H1 (cell line): ENCODE measurements at regions not wholly inside any gene's neighbourhood (a gene's known extent, or its start where the extent isn't known, plus 50 kb on each side); places are given as distances from the start of the nearest gene placed in this dataset.

Experiments
- CTCF ChIA-PET: fragments of 300-600 bp; sonication (Branson Sonifier 250); formaldehyde crosslinking; loops from one replicate; lab custom pipeline; 2021; ENCODE audit not compliant: partially characterized antibody; lab: Charles Lee
- POLR2A ChIA-PET: fragments of 300-600 bp; sonication (Branson Sonifier 250); formaldehyde crosslinking; loops from one replicate; lab custom pipeline; 2021; ENCODE audit warnings: inconsistent platforms; ENCODE audit not compliant: partially characterized antibody; lab: Charles Lee
- DNase-seq, 2 experiments: peaks; one replicate each; pipeline versions ENCODE4 v3.0.0 to v3.0.0-alpha.2; 2010 to 2022; ENCODE audit warnings: low spot score in 2 of 2, low read depth in 1 of 2, mixed read lengths in 1 of 2
- FAIRE-seq: peaks from 2 replicates; lab custom pipeline; 2011; peaks lifted over from hg19 to GRCh38; lab: Jason Lieb, UNC
- H2AFZ ChIP-seq: 2 replicates; pipeline ENCODE4 v1.8.1; 2012; ENCODE audit warnings: low read length, inconsistent platforms
- H2AK5ac ChIP-seq: 2 replicates; pipeline ENCODE4 v1.6.1; 2013; ENCODE audit warnings: low read depth, low read length
- H2BK120ac ChIP-seq: replicated peaks from 2 replicates; pipeline ENCODE3; 2013; ENCODE audit warnings: low read depth, low read length, inconsistent platforms
- H2BK12ac ChIP-seq: 2 replicates; pipeline ENCODE4 v1.6.1; 2013; ENCODE audit warnings: low read depth, low read length
- H2BK15ac ChIP-seq: 2 replicates; pipeline ENCODE4 v1.6.1; 2013; ENCODE audit warnings: low read length
- H2BK20ac ChIP-seq: 2 replicates; pipeline ENCODE4 v1.6.1; 2013; ENCODE audit warnings: low read length
- H2BK5ac ChIP-seq: 2 replicates; pipeline ENCODE4 v1.6.1; 2013; ENCODE audit warnings: low read depth, low read length
- H3K14ac ChIP-seq: 2 replicates; pipeline ENCODE4 v1.6.1; 2013; ENCODE audit warnings: inconsistent platforms; ENCODE audit not compliant: insufficient read length
- H3K18ac ChIP-seq: 2 replicates; pipeline ENCODE4 v1.6.1; 2013; ENCODE audit warnings: low read length; ENCODE audit errors: extremely low read depth
- H3K23ac ChIP-seq: 2 replicates; pipeline ENCODE4 v1.6.1; 2013; ENCODE audit warnings: inconsistent platforms; ENCODE audit not compliant: insufficient read length
- H3K23me2 ChIP-seq: 2 replicates; pipeline ENCODE4 v1.6.1; 2013; ENCODE audit warnings: low read depth, low read length
- H3K27ac ChIP-seq: 2 replicates; pipeline ENCODE4 v1.6.1; 2011; ENCODE audit warnings: low read depth, low read length, inconsistent platforms
- H3K27me3 ChIP-seq, 4 experiments: replicated peaks in 1 of 4; 1 replicate in 1 of 4; 2 replicates in 3 of 4; pipeline versions ENCODE4 v1.6.1 to v1.8.1; 2011 to 2013; ENCODE audit warnings: low read length in 3 of 4, mild to moderate bottlenecking in 3 of 4, inconsistent platforms in 2 of 4, mixed read lengths in 2 of 4, moderate library complexity in 1 of 4; ENCODE audit not compliant: control insufficient read depth in 3 of 4, insufficient read depth in 3 of 4; ENCODE audit errors: extremely low read depth in 1 of 4
- H3K36me3 ChIP-seq, 4 experiments: 2 replicates each; pipeline versions ENCODE4 v1.6.1 to v1.8.1; 2011 to 2013; ENCODE audit warnings: mild to moderate bottlenecking in 4 of 4, low read length in 3 of 4, moderate library complexity in 2 of 4, control low read depth in 1 of 4, inconsistent platforms in 1 of 4; ENCODE audit not compliant: insufficient read depth in 4 of 4, control insufficient read depth in 2 of 4
- H3K4ac ChIP-seq: replicated peaks from 2 replicates; pipeline ENCODE3; 2013; ENCODE audit warnings: low read length, low read depth, mixed read lengths, inconsistent platforms; ENCODE audit not compliant: insufficient read length
- H3K4me1 ChIP-seq, 4 experiments: replicated peaks in 1 of 4; 1 replicate in 1 of 4; 2 replicates in 3 of 4; pipeline versions ENCODE4 v1.6.1 to v1.8.1; 2011 to 2013; ENCODE audit warnings: low read length in 3 of 4, inconsistent platforms in 2 of 4, mixed read lengths in 1 of 4; ENCODE audit not compliant: insufficient read depth in 4 of 4, control insufficient read depth in 3 of 4
- H3K4me2 ChIP-seq, 2 experiments: 2 replicates each; pipeline versions ENCODE4 v1.6.1 to v1.8.1; 2011 to 2013; ENCODE audit warnings: low read depth in 2 of 2, low read length in 2 of 2, control low read depth in 1 of 2, inconsistent platforms in 1 of 2, mild to moderate bottlenecking in 1 of 2; ENCODE audit not compliant: insufficient read depth in 1 of 2
- H3K4me3 ChIP-seq, 4 experiments: fragments of 200-600, 300-600 bp in 1 of 4; sonication (generic), shearing (Covaris generic), sonication (Bioruptor Twin) in 1 of 4; 2 replicates each; pipeline versions ENCODE4 v1.5.1 to v1.8.1; 2011 to 2016; ENCODE audit warnings: low read length in 4 of 4, low read depth in 3 of 4, control low read depth in 2 of 4, inconsistent platforms in 2 of 4, mild to moderate bottlenecking in 2 of 4, mixed read lengths in 1 of 4, moderate library complexity in 1 of 4; ENCODE audit not compliant: insufficient read depth in 2 of 4; ENCODE audit errors: extremely low read depth in 1 of 4
- H3K56ac ChIP-seq: replicated peaks from 2 replicates; pipeline ENCODE3; 2013; ENCODE audit warnings: low read depth, mild to moderate bottlenecking, mixed read lengths, low read length, inconsistent platforms; ENCODE audit not compliant: insufficient read length
- H3K79me1 ChIP-seq: 2 replicates; pipeline ENCODE4 v1.6.1; 2013; ENCODE audit warnings: low read depth, low read length, control low read depth
- H3K79me2 ChIP-seq, 2 experiments: 2 replicates each; pipeline versions ENCODE4 v1.6.1 to v1.8.1; 2012 to 2013; ENCODE audit warnings: low read length in 2 of 2, mild to moderate bottlenecking in 2 of 2, inconsistent platforms in 1 of 2; ENCODE audit not compliant: insufficient read depth in 2 of 2, control insufficient read depth in 1 of 2
- H3K9ac ChIP-seq, 4 experiments: replicated peaks in 1 of 4; 1 replicate in 1 of 4; 2 replicates in 3 of 4; pipeline versions ENCODE4 v1.6.1 to v1.8.1; 2011 to 2013; ENCODE audit warnings: low read depth in 3 of 4, low read length in 3 of 4, control low read depth in 2 of 4, mild to moderate bottlenecking in 2 of 4, moderate library complexity in 2 of 4, inconsistent platforms in 1 of 4; ENCODE audit errors: extremely low read depth in 1 of 4
- H3K9me3 ChIP-seq, 2 experiments: 2 replicates each; pipeline versions ENCODE4 v1.6.1 to v1.8.1; 2012 to 2013; ENCODE audit warnings: mild to moderate bottlenecking in 2 of 2, moderate library complexity in 2 of 2, control low read depth in 1 of 2, inconsistent platforms in 1 of 2, low read depth in 1 of 2, low read length in 1 of 2, mixed read lengths in 1 of 2; ENCODE audit not compliant: insufficient read depth in 2 of 2
- H4K20me1 ChIP-seq, 2 experiments: replicated peaks in 1 of 2; 2 replicates each; pipeline versions ENCODE3 to v1.8.1; 2011 to 2013; ENCODE audit warnings: inconsistent platforms in 2 of 2, low read length in 2 of 2, mild to moderate bottlenecking in 1 of 2; ENCODE audit not compliant: insufficient read depth in 2 of 2, control insufficient read depth in 1 of 2
- H4K5ac ChIP-seq: 2 replicates; pipeline ENCODE4 v1.6.1; 2013; ENCODE audit warnings: low read length, low read depth, mixed read lengths, inconsistent platforms; ENCODE audit not compliant: insufficient read length
- H4K8ac ChIP-seq: 2 replicates; pipeline ENCODE4 v1.8.0; 2013; ENCODE audit warnings: mild to moderate bottlenecking, moderate library complexity, low read length, inconsistent platforms; ENCODE audit not compliant: insufficient read depth; ENCODE audit errors: extremely low read depth
- H4K91ac ChIP-seq: replicated peaks from 2 replicates; pipeline ENCODE3; 2013; ENCODE audit warnings: low read length, mixed read lengths, inconsistent platforms; ENCODE audit not compliant: insufficient read length
- BCL11A ChIP-seq, 2 experiments: IDR thresholded peaks; one replicate each; pipeline ENCODE4 v1.6.1; 2011; ENCODE audit warnings: low read depth in 2 of 2, low read length in 2 of 2, mild to moderate bottlenecking in 2 of 2
- EGR1 ChIP-seq: IDR thresholded peaks from 2 replicates; pipeline ENCODE4 v1.6.1; 2011; ENCODE audit warnings: low read depth, low read length, borderline replicate concordance
- GTF2F1 ChIP-seq: IDR thresholded peaks from 2 replicates; pipeline ENCODE4 v1.6.1; 2012; ENCODE audit warnings: low read depth, low read length, improper control_type of control experiment, borderline replicate concordance
- POLR2AphosphoS5 ChIP-seq: IDR thresholded peaks from 2 replicates; pipeline ENCODE4 v1.6.1; 2011; ENCODE audit warnings: low read depth, low read length
- POU5F1 ChIP-seq: IDR thresholded peaks from 2 replicates; pipeline ENCODE4 v1.6.1; 2011; ENCODE audit warnings: low read depth, mild to moderate bottlenecking, low read length, moderate library complexity
- RAD21 ChIP-seq, 2 experiments: IDR thresholded peaks in 1 of 2; conservative IDR thresholded peaks in 1 of 2; 2 replicates each; pipeline ENCODE4 v1.6.1; 2011; ENCODE audit warnings: low read depth in 2 of 2, low read length in 2 of 2, improper control_type of control experiment in 1 of 2, inconsistent platforms in 1 of 2, mild to moderate bottlenecking in 1 of 2, moderate library complexity in 1 of 2
- WGBS, 2 experiments: shearing (Covaris generic) in 1 of 2; methylation state at CpG; one replicate each; pipeline versions ENCODE4 v1.1.6 to v1.1.7; 2013 to 2015; ENCODE audit warnings: low lambda C conversion rate in 2 of 2, mixed read lengths in 2 of 2, inconsistent platforms in 1 of 2, low coverage in 1 of 2, missing lambda C conversion rate in 1 of 2; ENCODE audit not compliant: insufficient replicate concordance in 2 of 2, insufficient coverage in 1 of 2, insufficient read length in 1 of 2; ENCODE audit errors: extremely low coverage in 1 of 2, missing lambda C conversion rate in 1 of 2; 5-methylcytosine and 5-hydroxymethylcytosine counted together

- CTCF ChIA-PET, result no interaction called here
- POLR2A ChIA-PET, result no interaction called here
Observed at GRCh38 chr2:38504169-38504568, 98.6 kb downstream of the HNRNPLL start.

More at GRCh38 chr2:38504169-38504568, 98.6 kb downstream of the HNRNPLL start:
- no peaks in the 10 kb centered on the region for H3K79me1 ChIP-seq
- H4K20me1 ChIP-seq, result no peaks in the 10 kb centered on the region
- no peak overlapping the region for H3K23ac ChIP-seq
- 88% methylated on average over 3 of the region's 3 CpGs; no CpG with 5 or more reads in 1 of the 2 experiments for WGBS, 2 experiments
- no peak overlapping the region for H2BK120ac ChIP-seq
- H4K8ac ChIP-seq, result no peak overlapping the region
- no peaks in the 10 kb centered on the region for H3K36me3 ChIP-seq
- peaks cover 0 to 7% (median 6%) of the 10 kb centered on the region in 4 experiments; a peak in 3 of 7 replicates for H3K27me3 ChIP-seq
- H3K4me2 ChIP-seq, result no peak overlapping the region
- DNase-seq, result no peak
- no peak overlapping the region for H2AK5ac ChIP-seq
- H3K18ac ChIP-seq, result no peak overlapping the region
- no peak overlapping the region for H3K27ac ChIP-seq
- no peaks in the 10 kb centered on the region for H3K79me2 ChIP-seq
- no peak overlapping the region; a peak in 1 of 7 replicates for H3K9ac ChIP-seq
- no peak overlapping the region for H3K4me3 ChIP-seq
- no peak overlapping the region for H2AFZ ChIP-seq
- H3K14ac ChIP-seq, result no peak overlapping the region
- no peak overlapping the region for H2BK5ac ChIP-seq
- H2BK12ac ChIP-seq, result no peak overlapping the region
- FAIRE-seq, result no peak
- no peaks in the 10 kb centered on the region; a peak in 2 of 4 replicates for H3K9me3 ChIP-seq
- no peaks in the 10 kb centered on the region for H3K23me2 ChIP-seq
- H4K91ac ChIP-seq, result no peak overlapping the region
- no peak overlapping the region for H4K5ac ChIP-seq
- no peak overlapping the region; the same call in 1 of the 2 replicates for H2BK15ac ChIP-seq
- no peak overlapping the region for H2BK20ac ChIP-seq
- TF ChIP-seq BCL11A (IDR thresholded peaks at IDR 0.05; ENCODE audit: low read depth in 2 of 2, low read length in 2 of 2) (no peak), POU5F1 (no peak), POLR2AphosphoS5 (no peak), GTF2F1 (no peak), RAD21 (IDR thresholded peaks at IDR 0.05 in 1 of 2, conservative IDR thresholded peaks at IDR 0.05 in 1 of 2; ENCODE audit: low read depth in 2 of 2, low read length in 2 of 2) (no peak), EGR1 (no peak)
- H3K56ac ChIP-seq, result no peak overlapping the region
- no peak overlapping the region for H3K4ac ChIP-seq
- H3K4me1 ChIP-seq, result peaks cover 3 to 12% (median 7%) of the 10 kb centered on the region in 4 experiments
